Loucy (cell line): ENCODE measurements at regions not wholly inside any gene's neighbourhood (a gene's known extent, or its start where the extent isn't known, plus 50 kb on each side); places are given as distances from the start of the nearest gene placed in this dataset.

Experiments used
- EZH2phosphoT487 ChIP-seq: fragments of 200-600 bp; IDR thresholded peaks from 2 replicates; pipeline ENCODE4 v1.6.1; 2018; ENCODE audit warnings: antibody characterized with exemption, mild to moderate bottlenecking, moderate library complexity, borderline replicate concordance
- TF ChIP-seq, protein P1 (sequence below): fragments of 200-600 bp; sonication (generic); conservative IDR thresholded peaks from 2 replicates; pipeline ENCODE4 v1.5.1; 2014; ENCODE audit warnings: mild to moderate bottlenecking, antibody characterized with exemption, low read length

DNA sequence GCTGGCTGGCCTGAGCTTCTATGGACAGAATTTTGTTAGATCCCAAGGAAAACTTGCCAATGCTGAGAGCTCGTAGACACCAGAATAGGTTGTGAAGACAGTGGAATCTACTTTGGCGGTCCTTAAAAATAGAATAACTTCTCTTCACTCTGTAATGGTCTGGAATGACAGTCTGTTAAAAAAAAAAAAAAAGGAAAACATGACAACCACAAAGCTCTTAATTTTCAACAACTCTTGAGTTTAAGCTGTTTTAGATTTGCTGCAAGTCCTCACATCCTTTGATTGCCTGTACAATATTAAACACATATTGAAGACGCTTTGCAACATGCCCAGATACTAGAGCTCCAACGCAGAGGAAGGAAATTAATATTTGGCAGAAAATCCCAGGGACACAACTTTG lies 122.8 kb upstream of the GALNT15 start:
- TF ChIP-seq, protein P1, sequence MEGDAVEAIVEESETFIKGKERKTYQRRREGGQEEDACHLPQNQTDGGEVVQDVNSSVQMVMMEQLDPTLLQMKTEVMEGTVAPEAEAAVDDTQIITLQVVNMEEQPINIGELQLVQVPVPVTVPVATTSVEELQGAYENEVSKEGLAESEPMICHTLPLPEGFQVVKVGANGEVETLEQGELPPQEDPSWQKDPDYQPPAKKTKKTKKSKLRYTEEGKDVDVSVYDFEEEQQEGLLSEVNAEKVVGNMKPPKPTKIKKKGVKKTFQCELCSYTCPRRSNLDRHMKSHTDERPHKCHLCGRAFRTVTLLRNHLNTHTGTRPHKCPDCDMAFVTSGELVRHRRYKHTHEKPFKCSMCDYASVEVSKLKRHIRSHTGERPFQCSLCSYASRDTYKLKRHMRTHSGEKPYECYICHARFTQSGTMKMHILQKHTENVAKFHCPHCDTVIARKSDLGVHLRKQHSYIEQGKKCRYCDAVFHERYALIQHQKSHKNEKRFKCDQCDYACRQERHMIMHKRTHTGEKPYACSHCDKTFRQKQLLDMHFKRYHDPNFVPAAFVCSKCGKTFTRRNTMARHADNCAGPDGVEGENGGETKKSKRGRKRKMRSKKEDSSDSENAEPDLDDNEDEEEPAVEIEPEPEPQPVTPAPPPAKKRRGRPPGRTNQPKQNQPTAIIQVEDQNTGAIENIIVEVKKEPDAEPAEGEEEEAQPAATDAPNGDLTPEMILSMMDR, result no peak
- no peak for TF ChIP-seq EZH2phosphoT487
